Retinal pigment epithelial cell (primary cell): ENCODE measurements at regions not wholly inside any gene's neighbourhood (a gene's known extent, or its start where the extent isn't known, plus 50 kb on each side); places are given as distances from the start of the nearest gene placed in this dataset.

Experiments
- DNase-seq: peaks from one replicate; pipeline ENCODE4 v3.0.0-alpha.2; 2010; ENCODE audit warnings: low read depth
- H3K4me3 ChIP-seq: 2 replicates; pipeline ENCODE4 v1.5.1; 2011; ENCODE audit warnings: mild to moderate bottlenecking, low read length, control low read depth, moderate library complexity
- TF ChIP-seq, protein P1 (sequence below): conservative IDR thresholded peaks from 2 replicates; pipeline ENCODE4 v1.5.1; 2011; ENCODE audit warnings: low read depth, low read length, control low read depth, inconsistent platforms

GRCh38 chr9:592733-593132 lies 248.8 kb upstream of the DMRT1 start:
- no peak for DNase-seq
- H3K4me3 ChIP-seq: no peak overlapping the region
- TF ChIP-seq, protein P1, sequence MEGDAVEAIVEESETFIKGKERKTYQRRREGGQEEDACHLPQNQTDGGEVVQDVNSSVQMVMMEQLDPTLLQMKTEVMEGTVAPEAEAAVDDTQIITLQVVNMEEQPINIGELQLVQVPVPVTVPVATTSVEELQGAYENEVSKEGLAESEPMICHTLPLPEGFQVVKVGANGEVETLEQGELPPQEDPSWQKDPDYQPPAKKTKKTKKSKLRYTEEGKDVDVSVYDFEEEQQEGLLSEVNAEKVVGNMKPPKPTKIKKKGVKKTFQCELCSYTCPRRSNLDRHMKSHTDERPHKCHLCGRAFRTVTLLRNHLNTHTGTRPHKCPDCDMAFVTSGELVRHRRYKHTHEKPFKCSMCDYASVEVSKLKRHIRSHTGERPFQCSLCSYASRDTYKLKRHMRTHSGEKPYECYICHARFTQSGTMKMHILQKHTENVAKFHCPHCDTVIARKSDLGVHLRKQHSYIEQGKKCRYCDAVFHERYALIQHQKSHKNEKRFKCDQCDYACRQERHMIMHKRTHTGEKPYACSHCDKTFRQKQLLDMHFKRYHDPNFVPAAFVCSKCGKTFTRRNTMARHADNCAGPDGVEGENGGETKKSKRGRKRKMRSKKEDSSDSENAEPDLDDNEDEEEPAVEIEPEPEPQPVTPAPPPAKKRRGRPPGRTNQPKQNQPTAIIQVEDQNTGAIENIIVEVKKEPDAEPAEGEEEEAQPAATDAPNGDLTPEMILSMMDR: no peak

DNA sequence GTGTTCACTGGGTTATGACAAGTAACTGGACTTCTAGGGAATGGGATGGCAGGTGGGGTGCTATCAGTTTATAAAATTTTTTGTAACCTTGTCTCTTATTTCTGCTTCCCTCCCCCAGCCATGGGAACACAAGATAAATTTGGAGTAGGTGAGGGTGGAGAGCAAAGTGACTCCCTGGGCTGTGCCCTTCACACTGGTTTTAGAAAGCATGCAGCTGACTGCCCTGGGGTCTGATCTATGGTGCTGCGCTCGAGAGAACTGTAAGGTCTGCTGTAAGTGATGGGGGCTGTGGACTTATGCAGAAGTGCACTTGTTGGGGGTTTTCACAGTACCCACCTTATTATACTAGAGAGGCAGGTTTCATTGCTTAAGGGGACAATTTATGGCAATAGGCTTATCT lies 247.7 kb upstream of the DMRT1 start:
- TF ChIP-seq, protein P1: no peak
- no peak for DNase-seq
- no peak overlapping the region for H3K4me3 ChIP-seq

- no peak for DNase-seq
- H3K4me3 ChIP-seq: no peak overlapping the region
- TF ChIP-seq, protein P1: no peak
Measured at GRCh38 chr9:596703-597102, 244.8 kb upstream of the DMRT1 start.

- no peak overlapping the region for H3K4me3 ChIP-seq
- TF ChIP-seq, protein P1: no peak
- DNase-seq: no peak
Measured at GRCh38 chr9:600006-600405, 241.5 kb upstream of the DMRT1 start.

DNA sequence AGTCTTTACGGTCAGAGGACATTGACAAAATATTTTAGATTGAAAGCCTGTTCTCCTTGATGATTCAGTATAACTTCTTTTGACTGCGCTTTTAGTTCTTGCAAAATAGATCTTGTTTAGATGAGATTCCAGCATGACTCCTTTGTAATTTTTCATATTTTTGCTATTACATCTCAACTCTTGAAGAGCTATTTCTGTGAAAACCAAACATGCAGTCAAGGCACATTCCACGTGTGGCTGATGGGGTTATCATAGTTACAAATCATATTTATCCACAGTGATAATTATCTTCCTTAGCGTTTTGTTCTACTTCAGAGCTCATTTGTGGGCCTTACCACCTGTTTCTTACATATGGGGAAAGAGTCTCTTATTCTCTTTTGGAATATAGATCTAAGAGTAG lies 238.8 kb upstream of the DMRT1 start:
- TF ChIP-seq, protein P1: no peak
- H3K4me3 ChIP-seq: no peak overlapping the region
- DNase-seq: no peak

GRCh38 chr9:603126-603525 lies 238.4 kb upstream of the DMRT1 start:
- no peak overlapping the region for H3K4me3 ChIP-seq
- TF ChIP-seq, protein P1: no peak
- no peak for DNase-seq

- TF ChIP-seq, protein P1: no peak
- DNase-seq: no peak
- H3K4me3 ChIP-seq: no peak overlapping the region
Measured at GRCh38 chr9:607417-607816, 234.1 kb upstream of the DMRT1 start.
